C1 segment of cervical spinal cord (tissue), 14 donors: ENCODE measurements at regions not wholly inside any gene's neighbourhood (a gene's known extent, or its start where the extent isn't known, plus 50 kb on each side); places are given as distances from the start of the nearest gene placed in this dataset.

Source experiments
- DNase-seq, 14 donors: peaks; one replicate each; lab custom pipeline; 2025; lab: John Stamatoyannopoulos, UW

- no peak for DNase-seq
Measured at GRCh38 chr2:34474646-34475045, 875.5 kb upstream of the FAM98A start.

DNA sequence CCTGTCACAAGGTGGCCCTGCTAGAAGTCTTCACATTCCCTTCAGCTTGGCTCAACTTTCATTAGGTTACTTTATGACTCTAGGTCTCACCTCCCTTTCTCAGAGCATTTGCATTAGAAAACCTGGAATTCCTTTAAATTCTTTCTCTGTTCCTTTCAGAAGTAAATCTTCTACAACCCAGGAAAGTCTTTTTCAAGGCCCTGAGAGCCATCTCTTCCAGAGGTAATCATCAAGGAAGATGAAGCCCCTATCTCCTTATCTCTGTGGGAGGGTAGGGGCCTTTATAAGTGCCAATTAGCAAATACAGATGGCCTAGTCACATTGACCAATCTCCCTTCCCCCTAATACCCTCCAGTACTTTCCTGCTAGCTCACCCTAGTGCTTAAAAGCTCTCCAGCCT, 848.0 kb upstream of the FAM98A start:
- DNase-seq = no peak

GRCh38 chr2:34423301-34423700, 824.2 kb upstream of the FAM98A start:
- no peak for DNase-seq

- DNase-seq = no peak
Measured at GRCh38 chr2:34419856-34420255, 820.8 kb upstream of the FAM98A start.

- DNase-seq = no peak
Measured at GRCh38 chr2:34416856-34417255, 817.8 kb upstream of the FAM98A start.

DNA sequence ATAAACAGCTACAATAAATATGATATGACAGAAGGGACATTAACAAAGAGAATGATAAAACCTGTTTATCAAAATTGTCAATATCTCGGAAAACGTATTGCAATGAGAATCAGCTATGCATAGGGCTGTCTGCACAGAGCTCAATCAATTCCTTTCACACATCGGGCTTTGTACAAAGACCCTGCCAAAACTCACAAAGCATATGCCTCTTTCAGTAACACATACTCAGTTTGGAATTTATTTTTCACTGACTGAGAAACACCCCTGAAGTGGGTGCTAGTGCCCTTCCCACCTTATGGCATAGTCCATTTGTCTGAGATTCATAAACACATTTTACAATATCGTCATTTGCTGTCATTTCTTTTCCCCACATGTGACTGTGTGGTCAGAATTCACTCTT, 815.8 kb upstream of the FAM98A start:
- DNase-seq = no peak

- peak in 1 of 14 donors; percentile 2 for DNase-seq
Measured at GRCh38 chr2:34408100-34408499, 809.0 kb upstream of the FAM98A start.

GRCh38 chr2:34403512-34403911, 804.4 kb upstream of the FAM98A start:
- no peak for DNase-seq

- DNase-seq = no peak
Measured at GRCh38 chr2:34402376-34402775, 803.3 kb upstream of the FAM98A start.

GRCh38 chr2:34401186-34401585, 802.1 kb upstream of the FAM98A start:
- DNase-seq = no peak

DNA sequence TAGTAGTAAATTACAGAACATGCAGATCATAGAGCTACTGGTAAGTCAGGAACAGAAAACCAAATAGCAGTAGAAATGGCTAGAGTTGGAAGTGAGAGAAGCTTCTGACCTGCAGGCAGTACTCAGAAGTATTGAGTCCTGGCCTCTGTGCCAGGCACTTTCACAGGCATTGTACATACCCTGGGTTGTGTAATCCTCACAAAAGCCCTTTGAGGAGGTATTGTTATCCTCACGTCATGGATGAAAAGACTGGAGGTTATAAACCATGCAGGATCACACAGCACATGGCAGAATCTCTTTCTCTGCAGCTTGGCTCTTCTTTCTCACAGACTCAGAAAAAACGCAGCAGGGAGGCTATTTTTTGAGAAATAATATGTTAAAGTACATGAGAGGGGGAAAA, 789.3 kb upstream of the FAM98A start:
- DNase-seq = no peak

- DNase-seq = no peak
Measured at GRCh38 chr2:34387536-34387935, 788.4 kb upstream of the FAM98A start.

GRCh38 chr2:34379586-34379985, 780.5 kb upstream of the FAM98A start:
- DNase-seq = no peak

DNA sequence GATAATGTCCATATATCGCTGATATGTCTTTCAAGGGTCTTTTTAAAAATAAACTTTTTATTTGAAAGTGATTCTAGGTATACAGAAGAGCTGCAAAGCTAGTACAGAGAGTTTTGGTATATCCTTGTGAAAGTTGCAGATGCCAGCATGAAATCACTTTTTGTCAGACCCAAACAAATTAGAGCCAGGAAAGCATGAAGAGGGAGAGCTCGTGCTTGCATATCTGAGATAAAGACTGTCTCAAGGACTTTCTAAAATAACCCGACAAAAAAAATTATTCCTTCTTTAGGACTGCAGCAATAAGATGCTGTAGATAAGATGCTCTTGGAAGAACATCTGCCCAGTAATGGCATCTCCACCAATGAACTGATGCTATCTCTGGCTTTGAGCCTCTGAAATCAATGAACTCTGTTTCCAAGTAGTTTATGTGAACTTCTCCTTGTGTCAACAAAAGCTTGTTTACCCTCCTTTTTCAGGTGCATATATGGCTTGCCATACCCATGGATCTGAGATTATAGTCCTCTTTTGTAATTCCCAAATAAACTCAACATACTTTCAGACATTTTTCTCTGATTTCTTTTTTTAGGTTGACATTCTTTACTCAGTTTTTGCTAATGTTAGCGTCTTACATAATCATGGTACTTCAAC, 774.6 kb upstream of the FAM98A start:
- no peak for DNase-seq

GRCh38 chr2:34372967-34373366, 773.9 kb upstream of the FAM98A start:
- no peak for DNase-seq

- DNase-seq = no peak
Measured at GRCh38 chr2:34371711-34372110, 772.6 kb upstream of the FAM98A start.

GRCh38 chr2:34368304-34368703, 769.2 kb upstream of the FAM98A start:
- DNase-seq = no peak

GRCh38 chr2:34365932-34366331, 766.8 kb upstream of the FAM98A start:
- no peak for DNase-seq

DNA sequence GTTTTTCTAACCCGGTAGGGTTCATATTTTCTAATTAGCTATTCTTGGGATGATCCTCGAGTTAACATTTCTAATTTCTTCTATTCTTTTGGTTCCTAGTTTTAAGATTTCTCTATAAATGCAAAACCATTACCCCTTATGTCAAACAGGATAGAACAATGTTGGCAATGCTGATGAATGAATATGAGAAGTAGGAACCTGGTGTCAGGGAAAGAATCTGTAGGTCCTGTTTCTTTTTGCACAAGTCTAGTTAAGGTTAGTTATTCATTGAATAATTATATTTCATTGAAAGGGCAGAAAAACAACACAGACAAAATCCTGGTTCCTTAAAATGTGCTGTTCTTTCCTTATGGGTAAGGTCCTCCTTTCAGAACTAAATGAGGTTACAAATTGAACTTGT, 766.4 kb upstream of the FAM98A start:
- DNase-seq = no peak

DNA sequence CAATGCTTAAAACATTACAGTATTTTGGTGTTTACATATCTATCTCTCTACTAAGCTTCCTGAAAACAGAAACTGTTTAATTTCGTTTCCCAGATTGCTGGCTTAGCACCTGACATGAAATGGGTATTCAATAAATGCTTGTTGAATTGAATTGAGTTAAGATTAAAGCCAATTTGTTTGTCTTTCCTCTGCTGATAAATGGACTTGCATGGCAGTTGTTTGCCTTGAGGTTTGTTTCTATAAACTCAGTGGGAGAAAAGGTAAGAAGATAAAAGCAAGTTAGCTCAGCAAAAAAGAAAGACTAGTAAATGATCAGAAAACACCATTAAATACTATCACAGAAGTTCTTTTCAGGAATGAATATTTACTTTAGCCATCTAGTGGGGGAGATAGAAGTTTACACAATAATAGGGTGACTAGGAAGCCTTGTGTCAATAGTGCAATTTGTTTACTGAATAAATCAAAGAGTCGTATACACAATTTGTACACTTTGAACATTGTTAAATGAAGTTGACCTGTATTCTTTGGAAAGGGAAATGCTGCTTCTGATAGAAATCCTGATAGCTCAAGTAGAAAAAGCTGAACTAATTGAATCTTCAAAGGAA, 754.5 kb upstream of the FAM98A start:
- DNase-seq = no peak

DNA sequence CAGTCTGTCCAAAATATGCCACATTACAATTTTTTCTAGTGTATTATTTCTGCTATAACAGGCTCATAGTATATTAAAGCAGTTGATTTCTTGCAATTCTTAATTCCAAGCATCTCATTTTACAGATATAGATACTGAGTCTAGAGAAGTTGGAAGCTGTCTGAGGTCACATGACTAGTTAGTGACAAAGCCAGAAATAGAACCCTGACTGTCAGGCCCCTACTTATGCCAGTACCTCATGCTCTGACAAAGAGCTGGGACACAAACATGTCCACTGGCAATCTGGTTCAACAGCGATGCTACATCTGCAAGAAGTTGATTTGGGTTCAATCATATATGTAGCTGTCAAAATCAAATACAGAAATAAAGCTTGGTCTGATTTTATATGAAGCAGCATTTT, 750.4 kb upstream of the FAM98A start:
- DNase-seq = no peak

- no peak for DNase-seq
Measured at GRCh38 chr2:34345030-34345429, 745.9 kb upstream of the FAM98A start.

- DNase-seq = no peak
Measured at GRCh38 chr2:34340307-34340706, 741.2 kb upstream of the FAM98A start.

DNA sequence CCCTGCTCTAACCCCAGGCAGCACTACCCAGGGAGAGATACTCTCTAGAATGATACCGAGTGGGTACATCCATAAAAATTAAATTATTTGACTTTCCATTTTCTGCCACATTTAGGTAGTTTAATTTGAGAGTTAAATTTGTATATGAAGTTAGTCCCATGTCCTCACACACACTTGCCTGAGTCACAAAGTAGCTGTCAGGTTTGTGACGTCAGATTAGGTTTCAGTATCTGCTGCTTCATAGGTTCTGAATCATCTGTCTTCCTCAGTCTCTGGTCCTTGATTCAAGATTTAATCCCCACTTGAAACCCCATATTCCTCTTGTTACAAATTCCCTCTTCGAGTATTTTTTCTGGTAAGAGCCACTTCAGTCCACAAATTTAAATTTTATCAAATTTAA, 738.6 kb upstream of the FAM98A start:
- no peak for DNase-seq
